GM12891 (cell line): ENCODE measurements at regions not wholly inside any gene's neighbourhood (a gene's known extent, or its start where the extent isn't known, plus 50 kb on each side); places are given as distances from the start of the nearest gene placed in this dataset.

Experiments used
- POLR2A ChIP-seq: IDR thresholded peaks from 2 replicates; pipeline ENCODE4 v1.6.1; 2011; ENCODE audit warnings: low read depth, low read length, control low read depth
- TAF1 ChIP-seq: IDR thresholded peaks from 2 replicates; pipeline ENCODE4 v1.6.1; 2011; ENCODE audit warnings: low read depth, low read length, control low read depth

GRCh38 chr12:97764700-97765099, 302.1 kb downstream of the RMST start:
- TF ChIP-seq POLR2A: no peak
- no peak for TF ChIP-seq TAF1
